Heart left ventricle (tissue), 16 donors: ENCODE measurements at regions not wholly inside any gene's neighbourhood (a gene's known extent, or its start where the extent isn't known, plus 50 kb on each side); places are given as distances from the start of the nearest gene placed in this dataset.
"Not testable (repeated sequence)": the region's sequence is repeated elsewhere in the genome, so short reads cannot be mapped to it uniquely, and the experiment has no call there.

Experiments used
- ATAC-seq, 4 donors: fragments of 200-7000 bp; cut with Tn5 transposase; one replicate each; pipeline ENCODE4 v1.9.1; 2020 to 2022; ENCODE audit warnings: moderate library complexity in 4 of 4, mild to moderate bottlenecking in 3 of 4, moderate number of reproducible peaks in 1 of 4
- DNase-seq, 5 donors: peaks; one replicate each; pipeline ENCODE4 v3.0.0-alpha.2; 2020
- H3K27ac ChIP-seq, 12 donors: fragments of 200-600 bp; sonication (generic) in 4 of 12; one replicate each; pipeline versions ENCODE4 v1.5.0 to v1.8.0; 2016 to 2022; ENCODE audit warnings: mild to moderate bottlenecking in 2 of 12
- H3K27me3 ChIP-seq, 9 donors: fragments of 200-600 bp; sonication (generic) in 2 of 9; one replicate each; pipeline versions ENCODE4 v1.5.1 to v1.8.0; 2016 to 2022; ENCODE audit warnings: mild to moderate bottlenecking in 3 of 9
- H3K36me3 ChIP-seq, 9 donors: fragments of 200-600 bp; sonication (generic) in 2 of 9; one replicate each; pipeline versions ENCODE4 v1.5.0 to v1.8.0; 2018 to 2022; ENCODE audit warnings: mild to moderate bottlenecking in 2 of 9
- H3K4me1 ChIP-seq, 12 donors: fragments of 200-600 bp; sonication (generic) in 4 of 12; one replicate each; pipeline versions ENCODE4 v1.5.0 to v1.8.0; 2016 to 2022; ENCODE audit warnings: mild to moderate bottlenecking in 3 of 12
- H3K4me3 ChIP-seq, 12 donors: fragments of 200-600 bp; sonication (generic) in 4 of 12; one replicate each; pipeline versions ENCODE4 v1.5.0 to v1.8.0; 2017 to 2022; ENCODE audit warnings: mild to moderate bottlenecking in 9 of 12, moderate library complexity in 4 of 12
- H3K9me3 ChIP-seq, 12 donors: fragments of 200-600 bp; sonication (generic) in 4 of 12; one replicate each; pipeline versions ENCODE4 v1.5.0 to v1.8.0; 2016 to 2022; ENCODE audit warnings: mild to moderate bottlenecking in 1 of 12
- POLR2A ChIP-seq, 2 donors: fragments of 450-650 bp; IDR thresholded peaks; one replicate each; pipeline ENCODE4 v1.6.1; 2017; ENCODE audit warnings: antibody characterized with exemption in 2 of 2, mild to moderate bottlenecking in 2 of 2, moderate library complexity in 2 of 2
- whole genome bisulfite sequencing, 4 donors: extraction: QIAGEN DNeasy Blood & Tissue Kit in 2 of 4; methylation state at CpG; one replicate each; pipeline versions ENCODE4 v1.1.5 to v1.1.7; 2013 to 2018; 5-methylcytosine and 5-hydroxymethylcytosine counted together
- intact Hi-C, 10 donors: fragments of 100-400 bp; cut with DNase I; formaldehyde crosslinking; loops; one replicate each; pipeline versions ENCODE4 v1.11.1 to v1.14.2; 2022
- TF ChIP-seq, protein P1 (sequence below), 12 donors: fragments of 200-600 bp; sonication (generic) in 4 of 12; IDR thresholded peaks; one replicate each; pipeline versions ENCODE4 v1.5.0 to v1.8.0; 2018 to 2022; ENCODE audit warnings: antibody characterized with exemption in 12 of 12, mild to moderate bottlenecking in 5 of 12
- donor health status: ischemic (EF 13 %, LVEDD 7.1; RV severe dilation, severe dysfunction).
- donor health status: healthy with polysubstance abuse.
- donor health status: DM: no; HTN: yes; CAD: no.
- donor health status: DM: no; HTN: no; CAD: no.
- donor health status: ischemic (EF 25% LVEDD 6.9; RV normal size, moderate dysfunction).
- donor health status: ischemic (EF 25% LVEDD 5.7; RV mildly dilated, moderate dysfunction).
- donor health status: healthy.
- donor health status: DM: yes; HTN: yes; CAD: no.
- donor health status: ischemic (EF 35%, LVEDD 5.7; RV mildly dilated, moderate dysfunction).
- donor health status: nonischemic (EF 11% LVEDD 7.7; RV severe dilation, severe dysfunction).
- donor health status: DM: yes; HTN: yes; CAD: no.
- donor health status: PGD.
- donor health status: ischemic (EF 29% LVEDD 5.4; RV normal size, mild dysfunction).
- donor health status: nonischemic (EF 23%, LVEDD 6.1; RV moderate dilation, normal function).

DNA sequence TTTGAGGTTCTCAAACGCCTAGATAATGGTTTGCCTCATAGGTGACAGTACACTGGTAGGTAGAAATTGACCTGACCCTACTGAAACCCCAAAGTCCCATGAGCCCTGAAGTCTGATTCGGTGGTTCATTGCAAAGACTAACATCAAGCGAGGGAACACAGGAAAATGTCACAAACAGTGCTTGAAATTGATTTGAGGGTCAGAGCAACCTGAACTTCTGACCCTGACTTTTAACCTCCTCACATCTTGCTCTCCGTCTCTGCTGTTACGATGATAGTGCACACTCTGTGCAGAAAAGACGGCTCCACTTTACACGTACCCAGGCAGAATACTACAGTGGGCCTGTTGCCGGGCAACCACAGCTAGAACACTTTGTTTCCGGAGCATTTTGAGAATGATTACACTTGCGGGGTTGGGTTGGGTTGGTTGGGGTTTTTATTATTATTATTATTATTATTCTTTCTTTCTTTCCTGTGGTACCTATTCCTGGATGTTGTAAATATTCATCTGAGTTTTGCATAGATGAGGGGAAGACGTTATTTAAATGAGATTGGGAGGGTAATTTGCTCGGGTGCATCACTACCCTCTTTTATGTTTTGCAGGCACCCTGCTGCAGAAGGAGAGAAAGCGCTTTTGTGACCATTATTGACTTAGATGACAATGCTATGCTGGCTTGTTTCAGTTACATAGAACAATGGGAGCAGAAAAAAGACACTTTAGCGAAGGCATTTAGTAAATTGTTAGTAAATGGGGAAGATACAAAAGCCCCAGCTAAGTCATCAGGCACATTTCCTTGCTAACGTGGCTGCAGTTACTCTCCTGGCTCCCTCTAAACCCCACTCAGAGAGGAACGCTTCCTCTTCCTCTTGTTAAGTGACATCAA, 438.1 kb upstream of the NRP1 start:
- no peaks in the 10 kb centered on the region for H3K9me3 ChIP-seq
- H3K27ac ChIP-seq, result peak overlapping the region in 7 of 12 donors; percentile 17 to 53 (median 33)
- ATAC-seq (peak; percentile 75 to 95 (median 78)), DNase-seq (peak in 3 of 5 donors; percentile 32 to 56 (median 33))
- H3K4me1 ChIP-seq, result peaks cover 0 to 19% (median 8%) of the 10 kb centered on the region in 12 donors
- H3K27me3 ChIP-seq, result no peaks in the 10 kb centered on the region
- no peak for TF ChIP-seq POLR2A (IDR thresholded peaks at IDR 0.05)
- intact Hi-C loops, result no loop called here
- H3K4me3 ChIP-seq, result peak overlapping the region in 5 of 12 donors; percentile 5 to 11 (median 10)
- 59 to 62% (median 61%) methylated on average over 16 of the region's 16 CpGs for WGBS, 4 donors
- H3K36me3 ChIP-seq, result no peaks in the 10 kb centered on the region

DNA sequence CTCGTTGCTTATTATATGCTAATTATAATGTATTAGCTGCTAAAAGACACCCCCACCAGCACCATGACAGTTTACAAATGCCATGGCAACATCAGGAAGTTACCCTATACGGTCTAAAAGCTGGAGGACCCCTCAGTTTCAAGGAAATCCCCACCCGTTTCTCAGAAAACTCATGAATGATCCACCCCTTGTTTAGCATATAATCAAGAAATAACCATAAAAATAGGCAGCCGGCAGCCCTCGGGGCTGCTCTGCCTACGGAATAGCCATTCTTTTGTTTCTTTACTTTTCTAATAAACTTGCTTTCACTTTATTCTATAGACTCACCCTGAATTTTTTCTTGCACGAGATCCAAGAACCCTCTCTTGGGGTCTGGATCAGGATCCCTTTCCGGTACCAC, 437.4 kb upstream of the NRP1 start:
- intact Hi-C loops, DNase-seq, H3K36me3 ChIP-seq, H3K9me3 ChIP-seq, H3K4me3 ChIP-seq, ATAC-seq, H3K27me3 ChIP-seq: not testable (repeated sequence)
- peak overlapping the region in 2 of 12 donors; percentile 25 to 33 for H3K27ac ChIP-seq
- 74 to 81% (median 76%) methylated on average over 8 of the region's 8 CpGs for WGBS, 4 donors
- H3K4me1 ChIP-seq, result peaks cover 0 to 19% (median 8%) of the 10 kb centered on the region in 12 donors

DNA sequence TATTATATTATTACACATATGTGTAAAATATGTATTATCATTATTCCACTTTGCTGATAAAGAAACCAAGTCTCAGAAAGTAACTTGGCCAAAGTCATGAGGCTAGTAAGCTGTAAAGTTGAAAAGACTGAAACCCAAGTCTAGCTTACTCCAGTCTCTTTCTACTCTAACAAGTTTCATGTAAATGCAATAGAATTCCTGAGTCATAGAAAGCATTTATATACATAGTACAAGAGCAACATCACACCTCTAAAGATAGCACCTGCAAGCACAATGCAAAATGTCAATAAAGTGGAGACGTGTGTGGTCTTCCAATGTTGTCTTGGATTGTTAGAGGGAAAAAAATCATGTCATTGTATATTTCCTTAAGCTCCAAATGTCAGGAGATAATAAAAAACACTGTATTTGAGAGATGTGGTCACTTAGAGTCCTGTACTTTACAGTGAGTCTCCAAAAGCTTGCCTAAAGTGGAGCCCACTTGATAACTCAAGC, 430.3 kb upstream of the NRP1 start:
- H3K27me3 ChIP-seq, result no peaks in the 10 kb centered on the region
- no peaks in the 10 kb centered on the region for H3K4me1 ChIP-seq
- no peak overlapping the region for H3K4me3 ChIP-seq
- H3K36me3 ChIP-seq, result no peaks in the 10 kb centered on the region
- H3K27ac ChIP-seq, result no peak overlapping the region
- no peak for ATAC-seq
- intact Hi-C loops, result no loop called here
- peaks cover 0 to 5% (median 0%) of the 10 kb centered on the region in 12 donors for H3K9me3 ChIP-seq
- DNase-seq, result no peak
- no peak for TF ChIP-seq POLR2A (IDR thresholded peaks at IDR 0.05)
- TF ChIP-seq, protein P1, sequence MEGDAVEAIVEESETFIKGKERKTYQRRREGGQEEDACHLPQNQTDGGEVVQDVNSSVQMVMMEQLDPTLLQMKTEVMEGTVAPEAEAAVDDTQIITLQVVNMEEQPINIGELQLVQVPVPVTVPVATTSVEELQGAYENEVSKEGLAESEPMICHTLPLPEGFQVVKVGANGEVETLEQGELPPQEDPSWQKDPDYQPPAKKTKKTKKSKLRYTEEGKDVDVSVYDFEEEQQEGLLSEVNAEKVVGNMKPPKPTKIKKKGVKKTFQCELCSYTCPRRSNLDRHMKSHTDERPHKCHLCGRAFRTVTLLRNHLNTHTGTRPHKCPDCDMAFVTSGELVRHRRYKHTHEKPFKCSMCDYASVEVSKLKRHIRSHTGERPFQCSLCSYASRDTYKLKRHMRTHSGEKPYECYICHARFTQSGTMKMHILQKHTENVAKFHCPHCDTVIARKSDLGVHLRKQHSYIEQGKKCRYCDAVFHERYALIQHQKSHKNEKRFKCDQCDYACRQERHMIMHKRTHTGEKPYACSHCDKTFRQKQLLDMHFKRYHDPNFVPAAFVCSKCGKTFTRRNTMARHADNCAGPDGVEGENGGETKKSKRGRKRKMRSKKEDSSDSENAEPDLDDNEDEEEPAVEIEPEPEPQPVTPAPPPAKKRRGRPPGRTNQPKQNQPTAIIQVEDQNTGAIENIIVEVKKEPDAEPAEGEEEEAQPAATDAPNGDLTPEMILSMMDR (IDR thresholded peaks at IDR 0.05), result no peak
- 87 to 95% (median 91%) methylated on average over 1 of the region's 1 CpG for WGBS, 4 donors

DNA sequence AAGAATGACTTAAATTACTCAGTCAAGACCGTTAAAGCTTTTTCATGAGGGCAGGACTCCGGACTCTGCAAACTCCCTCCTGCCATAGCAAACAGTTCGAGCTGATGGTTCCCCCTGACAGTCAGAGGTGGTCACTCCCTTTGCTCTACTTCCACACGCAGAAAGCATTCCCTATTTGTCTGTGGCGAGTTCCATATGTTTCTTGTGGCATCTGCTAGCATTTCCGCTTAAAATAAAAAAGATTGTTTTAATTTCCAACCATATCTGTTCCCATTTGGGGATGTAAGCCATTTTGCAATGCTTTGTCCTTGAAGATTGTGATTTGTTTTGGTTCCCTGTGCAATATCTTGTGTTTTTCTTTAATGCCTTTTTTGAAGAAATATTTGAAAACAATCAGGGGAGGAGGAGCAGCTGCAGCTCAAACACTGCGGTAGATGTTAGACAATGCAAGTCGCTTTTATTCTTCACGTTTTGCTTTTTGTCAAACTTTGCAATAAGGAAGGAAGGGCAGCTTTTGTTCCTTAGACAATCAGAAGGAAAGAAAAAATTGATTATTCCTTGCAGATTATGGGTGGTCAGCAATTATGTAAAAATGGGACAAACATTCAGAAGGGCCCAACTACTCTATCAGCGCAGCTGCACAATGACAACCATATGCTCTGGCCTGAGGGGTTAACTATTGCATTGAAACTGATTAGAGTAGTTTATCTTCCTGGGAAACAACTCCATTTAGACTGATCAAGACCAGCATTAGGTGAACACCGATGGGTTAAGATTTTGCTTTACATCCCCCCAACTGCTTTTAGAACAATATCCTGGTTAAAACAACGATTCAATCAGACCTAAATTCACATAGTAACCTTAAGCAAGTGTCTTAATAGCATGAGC, 425.8 kb upstream of the NRP1 start:
- intact Hi-C loops, result no loop called here
- Histone ChIP-seq H3K36me3 (no peaks in the 10 kb centered on the region), H3K9me3 (peaks cover 0 to 5% (median 0%) of the 10 kb centered on the region in 12 donors), H3K4me3 (no peak overlapping the region), H3K27me3 (no peaks in the 10 kb centered on the region), H3K4me1 (no peaks in the 10 kb centered on the region), H3K27ac (no peak overlapping the region)
- no peak for TF ChIP-seq POLR2A (IDR thresholded peaks at IDR 0.05)
- TF ChIP-seq, protein P1 (IDR thresholded peaks at IDR 0.05), result no peak
- 79 to 84% (median 82%) methylated on average over 12 of the region's 12 CpGs for WGBS, 4 donors
- ATAC-seq (no peak), DNase-seq (no peak)

DNA sequence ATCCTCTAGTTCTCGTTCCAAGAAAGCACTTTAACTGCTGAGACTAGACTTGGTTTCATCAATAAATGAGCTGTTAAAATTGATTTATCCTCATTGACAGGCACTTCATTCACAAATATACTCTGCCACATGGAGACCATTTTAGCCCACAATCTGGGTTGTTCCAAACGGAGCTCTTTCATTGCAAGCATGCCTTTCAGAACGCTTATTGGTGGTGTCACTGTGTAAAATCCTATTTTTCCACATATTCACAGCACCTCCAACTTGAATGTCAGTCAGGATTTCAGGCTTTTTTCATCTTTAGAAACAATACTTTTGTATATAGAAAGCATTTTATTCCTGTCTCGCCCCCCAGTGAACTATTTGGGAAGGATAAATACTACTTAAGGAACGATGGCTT, 424.7 kb upstream of the NRP1 start:
- Histone ChIP-seq H3K4me1 (no peaks in the 10 kb centered on the region), H3K27ac (no peak overlapping the region), H3K9me3 (peaks cover 0 to 5% (median 0%) of the 10 kb centered on the region in 12 donors), H3K4me3 (no peak overlapping the region), H3K36me3 (no peaks in the 10 kb centered on the region), H3K27me3 (no peaks in the 10 kb centered on the region)
- 94 to 97% (median 96%) methylated on average over 5 of the region's 5 CpGs for WGBS, 4 donors
- DNase-seq, result no peak
- TF ChIP-seq, protein P1 (IDR thresholded peaks at IDR 0.05), result no peak
- no peak for TF ChIP-seq POLR2A (IDR thresholded peaks at IDR 0.05)
- ATAC-seq, result no peak
- intact Hi-C loops, result no loop called here
